Pons (tissue), 1 donor: ENCODE measurements at regions not wholly inside any gene's neighbourhood (a gene's known extent, or its start where the extent isn't known, plus 50 kb on each side); places are given as distances from the start of the nearest gene placed in this dataset.
"Not testable (repeated sequence)": the region's sequence is repeated elsewhere in the genome, so short reads cannot be mapped to it uniquely, and the experiment has no call there.

Source experiments
- DNase-seq: peaks from one replicate; pipeline ENCODE4 v3.0.0-alpha.2; 2016; ENCODE audit warnings: low spot score

- DNase-seq = no peak
Observed at GRCh38 chr21:28132713-28133112, 860.0 kb downstream of the LTN1 start.

GRCh38 chr21:28127175-28127785 is 865.4 kb downstream of the LTN1 start:
- DNase-seq = no peak

GRCh38 chr21:28126521-28127174 is 866.0 kb downstream of the LTN1 start:
- no peak for DNase-seq

GRCh38 chr21:28124541-28124940 is 868.1 kb downstream of the LTN1 start:
- DNase-seq = no peak

GRCh38 chr21:28118570-28118969 is 874.1 kb downstream of the LTN1 start:
- no peak for DNase-seq

- not testable (repeated sequence) for DNase-seq
Observed at GRCh38 chr21:28114986-28115385, 877.7 kb downstream of the LTN1 start.

- no peak for DNase-seq
Observed at GRCh38 chr21:28113718-28114117, 879.0 kb downstream of the LTN1 start.

GRCh38 chr21:28112511-28112910 is 880.2 kb downstream of the LTN1 start:
- no peak for DNase-seq

GRCh38 chr21:28111151-28111619 is 881.5 kb downstream of the LTN1 start:
- no peak for DNase-seq

GRCh38 chr21:28110716-28111115 is 882.0 kb downstream of the LTN1 start:
- no peak for DNase-seq

- DNase-seq = no peak
Observed at GRCh38 chr21:28110074-28110473, 882.6 kb downstream of the LTN1 start.

- no peak for DNase-seq
Observed at GRCh38 chr21:28106370-28106890, 886.2 kb downstream of the LTN1 start.

GRCh38 chr21:28104346-28104745 is 888.3 kb downstream of the LTN1 start:
- no peak for DNase-seq

- DNase-seq = peak; percentile 21
Observed at GRCh38 chr21:28100366-28100765, 892.3 kb downstream of the LTN1 start.

- no peak for DNase-seq
Observed at GRCh38 chr21:28099001-28099705, 893.5 kb downstream of the LTN1 start.

GRCh38 chr21:28091466-28091865 is 901.2 kb downstream of the LTN1 start:
- DNase-seq = no peak

GRCh38 chr21:28090546-28090945 is 902.1 kb downstream of the LTN1 start:
- DNase-seq = no peak

- no peak for DNase-seq
Observed at GRCh38 chr21:28089599-28090441, 902.9 kb downstream of the LTN1 start.

- DNase-seq = no peak
Observed at GRCh38 chr21:28086861-28087581, 905.7 kb downstream of the LTN1 start.

- DNase-seq = no peak
Observed at GRCh38 chr21:28084951-28085350, 907.7 kb downstream of the LTN1 start.

- no peak for DNase-seq
Observed at GRCh38 chr21:28083350-28083749, 909.3 kb downstream of the LTN1 start.
